ENCODE measurements at regions not wholly inside any gene's neighbourhood (a gene's known extent, or its start where the extent isn't known, plus 50 kb on each side); places are given as distances from the start of the nearest gene placed in this dataset.

- no peak for DNase-seq (ENCODE audit: low read depth in 2 of 2)
Measured at GRCh38 chrX:39596437-39596836, 501.3 kb downstream of the BCOR start.

DNA sequence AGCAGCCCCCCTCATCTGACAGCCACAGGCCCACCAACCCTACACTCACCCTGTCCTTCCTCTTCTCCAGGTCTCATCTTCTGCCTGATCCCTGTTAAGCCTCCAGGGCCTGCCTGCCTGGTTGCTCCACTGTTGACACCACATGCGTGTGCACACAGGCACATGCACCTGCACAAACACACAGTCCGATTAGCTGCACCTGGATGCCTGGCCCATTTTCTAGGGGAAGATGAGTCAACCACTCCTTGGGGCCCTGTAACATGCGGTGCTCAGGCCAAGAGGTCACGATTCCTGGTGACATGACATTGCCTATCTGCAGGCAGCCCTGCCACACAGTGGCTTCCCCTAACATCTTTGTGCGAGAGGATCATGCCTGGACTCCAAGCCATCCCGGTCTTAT, 498.4 kb downstream of the BCOR start:
- no peak for DNase-seq (ENCODE audit: low read depth in 2 of 2)

DNA sequence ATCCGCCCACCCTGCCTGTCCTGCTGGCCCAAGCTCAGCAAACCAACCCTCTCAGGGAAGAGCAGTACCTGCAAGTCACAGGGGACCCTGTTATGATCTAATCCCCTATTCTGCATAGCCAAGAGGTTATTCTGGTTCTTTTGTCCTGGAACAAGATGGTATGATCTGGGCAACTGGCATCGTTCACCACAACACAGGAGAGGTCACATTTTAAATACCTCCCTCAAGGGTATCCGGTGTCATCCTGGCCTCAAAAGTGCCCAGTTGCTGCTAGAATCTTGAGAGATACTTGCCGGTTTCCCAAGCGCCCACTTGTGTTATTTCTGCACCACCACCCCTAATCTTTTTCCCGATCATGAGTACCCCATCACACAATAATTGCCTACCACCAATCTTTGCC, 497.5 kb downstream of the BCOR start:
- no peak for DNase-seq (ENCODE audit: low read depth in 2 of 2)

DNA sequence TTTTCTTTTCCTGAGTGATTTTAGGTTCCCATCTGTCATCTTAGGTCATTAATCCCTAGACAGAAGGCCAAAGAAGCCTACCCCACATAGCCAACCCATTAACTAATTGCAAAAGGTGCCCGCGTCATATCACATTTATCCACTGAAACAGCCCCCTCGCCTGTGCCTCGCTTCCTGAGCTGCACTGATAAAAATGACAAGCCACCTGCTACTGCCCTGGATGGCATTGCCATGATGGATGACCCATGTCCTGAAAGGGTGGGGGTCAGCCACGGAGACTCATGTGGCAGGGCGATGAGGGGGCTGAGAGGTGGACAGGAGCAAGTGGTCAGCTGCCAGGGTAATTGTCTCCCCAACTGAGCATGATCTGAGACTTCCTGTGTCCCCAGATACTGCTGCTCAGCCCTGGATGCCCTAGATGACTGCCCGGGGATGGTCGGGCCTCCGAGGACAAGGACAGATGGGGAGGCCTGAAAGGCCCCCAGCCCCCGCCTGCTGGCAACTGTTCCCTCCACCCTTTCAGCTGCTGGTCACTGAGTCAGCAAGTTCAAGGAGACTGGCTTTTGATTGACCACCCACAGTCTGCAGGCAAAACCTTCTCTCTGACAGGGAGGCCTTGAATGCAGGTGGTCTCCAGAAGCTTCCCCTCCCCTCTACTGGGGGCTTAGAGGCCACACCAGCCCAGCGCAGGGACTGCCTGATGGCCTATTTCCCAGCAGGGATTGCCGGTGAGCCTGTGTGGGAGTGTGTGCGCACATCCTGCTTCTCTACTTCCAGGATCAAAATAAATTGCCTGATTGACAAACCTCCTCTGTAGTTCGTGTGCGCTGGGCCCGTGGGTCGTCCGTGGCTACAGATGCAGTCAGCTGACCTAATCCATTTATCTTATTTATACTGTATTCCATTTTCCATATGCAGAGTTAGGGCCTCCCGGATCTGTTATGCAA, 496.3 kb downstream of the BCOR start:
- DNase-seq (ENCODE audit: low read depth in 2 of 2) = no peak

DNA sequence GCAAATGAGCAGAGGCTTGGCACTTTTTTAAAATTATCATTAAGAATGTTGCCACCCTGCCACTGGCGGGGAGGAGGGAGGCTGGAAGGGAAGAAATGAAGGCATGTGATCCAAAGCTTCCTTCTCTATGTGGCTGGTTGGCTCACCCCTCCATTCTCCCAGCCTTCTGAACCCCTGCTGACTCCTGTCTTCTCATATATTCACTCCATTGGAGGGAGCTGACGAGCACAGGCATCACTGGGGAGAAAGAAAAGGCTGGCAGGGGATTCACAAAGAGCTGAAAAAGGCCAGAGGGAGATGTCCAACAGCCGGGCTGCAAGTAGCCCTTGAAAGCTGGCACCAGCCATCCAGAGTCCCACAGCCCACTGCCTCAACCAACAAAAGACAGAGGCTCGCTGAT, 495.6 kb downstream of the BCOR start:
- no peak for DNase-seq (ENCODE audit: low read depth in 2 of 2)

DNA sequence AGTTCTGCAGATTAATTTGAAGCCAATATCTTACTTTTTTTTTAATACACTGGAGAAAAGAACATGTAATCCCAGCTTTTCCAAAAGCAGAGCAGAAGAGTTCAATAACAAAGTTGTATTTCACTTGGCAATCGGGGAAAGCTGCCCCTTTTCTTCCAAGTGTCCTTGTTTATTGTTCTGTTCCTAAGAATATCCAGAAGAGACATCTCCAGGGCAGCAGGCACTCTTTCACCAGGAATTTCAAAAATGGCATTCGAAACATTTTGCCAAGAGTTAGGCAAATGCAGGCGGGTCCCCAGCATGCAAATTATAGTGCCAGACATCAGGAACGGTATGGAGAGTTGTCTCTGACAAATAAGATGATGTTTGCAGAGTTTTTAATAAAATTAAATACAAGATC, 494.5 kb downstream of the BCOR start:
- no peak for DNase-seq (ENCODE audit: low read depth in 2 of 2)

- DNase-seq (ENCODE audit: low read depth in 2 of 2) = no peak
Measured at GRCh38 chrX:39605183-39605582, 492.6 kb downstream of the BCOR start.

DNA sequence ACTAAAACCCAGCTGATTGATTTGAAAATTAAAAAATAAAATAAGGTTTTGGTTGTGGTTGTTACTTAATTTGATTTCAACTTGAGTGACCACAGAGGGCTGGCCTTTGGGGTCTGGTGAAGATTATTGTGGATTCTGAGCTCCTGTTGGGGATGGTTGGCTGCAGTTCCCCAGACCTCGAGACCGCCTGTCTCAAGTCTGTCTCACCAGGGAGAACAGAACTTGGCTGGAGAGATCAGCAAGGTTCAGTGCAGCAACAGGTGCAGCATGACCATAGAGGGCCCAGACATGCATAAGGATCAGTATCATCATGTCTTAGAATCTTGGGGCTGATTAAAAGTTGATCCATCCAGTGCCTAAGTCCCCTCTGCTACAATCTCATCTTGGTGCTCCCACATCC, 491.9 kb downstream of the BCOR start:
- DNase-seq (ENCODE audit: low read depth in 2 of 2) = no peak

- DNase-seq (ENCODE audit: low read depth in 2 of 2) = no peak
Measured at GRCh38 chrX:39609941-39610340, 487.8 kb downstream of the BCOR start.

DNA sequence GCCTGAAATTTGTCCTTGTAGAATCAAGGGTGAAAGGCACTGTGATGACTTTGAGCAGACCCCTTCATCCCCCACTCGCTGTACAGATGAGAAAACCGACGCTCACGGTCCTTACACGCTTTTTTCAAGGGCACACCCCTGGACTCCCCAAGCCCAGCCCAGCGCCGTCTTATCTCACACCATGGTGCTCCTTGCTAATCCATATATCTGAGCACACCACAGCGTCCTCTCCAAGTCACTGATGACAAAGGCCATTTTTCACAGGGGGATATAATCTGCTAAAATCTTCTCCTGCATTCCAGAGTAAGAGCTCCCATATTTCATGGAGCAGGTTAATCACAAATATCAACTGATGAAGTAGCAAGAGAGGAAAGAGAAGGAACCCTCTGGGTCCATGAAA, 486.3 kb downstream of the BCOR start:
- DNase-seq (ENCODE audit: low read depth in 2 of 2) = no peak

- DNase-seq (ENCODE audit: low read depth in 2 of 2) = no peak
Measured at GRCh38 chrX:39613482-39613995, 484.2 kb downstream of the BCOR start.

DNA sequence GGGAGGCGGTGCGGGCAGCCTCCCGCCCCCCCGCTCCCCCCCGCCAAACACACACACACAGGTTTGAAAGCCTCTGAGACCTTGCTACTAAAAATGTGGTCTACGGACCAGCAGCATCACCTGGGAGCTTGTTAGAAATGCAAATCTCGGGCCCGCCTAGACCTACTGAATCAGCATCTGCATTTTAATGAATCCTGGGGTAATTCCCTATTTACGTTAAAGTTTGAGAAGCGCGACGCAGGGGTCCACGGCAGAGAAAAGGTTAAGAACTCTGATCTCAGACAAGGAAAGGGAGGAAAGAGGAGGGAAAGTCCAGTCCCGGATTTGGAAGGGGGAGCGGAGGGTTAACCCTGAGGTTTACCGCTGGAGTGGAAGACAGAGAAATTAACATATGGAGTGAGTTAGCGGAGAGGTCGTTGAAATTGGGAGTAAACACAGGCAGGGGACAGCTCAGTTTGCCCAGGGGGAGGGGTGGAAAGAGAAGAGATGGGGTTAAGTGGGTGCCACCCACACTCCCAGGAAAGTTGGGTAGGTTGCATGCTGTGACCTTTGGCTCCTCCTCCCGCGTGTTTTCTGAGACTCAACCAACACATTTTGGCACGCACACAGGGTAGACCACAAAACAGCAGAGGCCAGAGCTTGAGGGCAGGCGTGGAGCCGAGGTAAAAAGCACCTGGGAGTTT, 483.6 kb downstream of the BCOR start:
- DNase-seq (ENCODE audit: low read depth in 2 of 2) = no peak

GRCh38 chrX:39614680-39614998, 483.1 kb downstream of the BCOR start:
- DNase-seq (ENCODE audit: low read depth in 2 of 2) = no peak

GRCh38 chrX:39616098-39616729, 481.5 kb downstream of the BCOR start:
- DNase-seq (ENCODE audit: low read depth in 2 of 2) = no peak

DNA sequence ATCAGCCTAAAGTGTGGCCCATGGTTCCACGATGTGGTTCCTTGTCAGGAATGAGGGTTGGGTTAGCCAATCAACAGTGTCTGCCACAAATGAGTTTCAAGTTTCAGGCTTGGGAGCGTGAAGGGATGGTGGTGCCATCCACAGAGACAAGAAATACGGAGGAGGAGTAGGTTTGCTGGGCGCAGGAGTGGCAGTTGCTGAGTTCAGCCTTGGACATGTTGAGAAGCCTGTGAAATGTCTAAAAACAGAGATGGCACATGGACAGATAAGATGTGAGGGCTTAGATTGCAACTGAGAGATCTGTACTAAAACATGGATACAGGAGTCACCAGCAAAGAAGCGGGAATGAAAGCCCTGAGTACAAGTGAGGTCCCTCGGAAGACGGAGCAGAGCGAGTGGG, 481.0 kb downstream of the BCOR start:
- DNase-seq (ENCODE audit: low read depth in 2 of 2) = no peak

GRCh38 chrX:39618178-39618577, 479.6 kb downstream of the BCOR start:
- DNase-seq (ENCODE audit: low read depth in 2 of 2) = no peak

GRCh38 chrX:39619182-39620009, 478.4 kb downstream of the BCOR start:
- DNase-seq (ENCODE audit: low read depth in 2 of 2) = no peak

DNA sequence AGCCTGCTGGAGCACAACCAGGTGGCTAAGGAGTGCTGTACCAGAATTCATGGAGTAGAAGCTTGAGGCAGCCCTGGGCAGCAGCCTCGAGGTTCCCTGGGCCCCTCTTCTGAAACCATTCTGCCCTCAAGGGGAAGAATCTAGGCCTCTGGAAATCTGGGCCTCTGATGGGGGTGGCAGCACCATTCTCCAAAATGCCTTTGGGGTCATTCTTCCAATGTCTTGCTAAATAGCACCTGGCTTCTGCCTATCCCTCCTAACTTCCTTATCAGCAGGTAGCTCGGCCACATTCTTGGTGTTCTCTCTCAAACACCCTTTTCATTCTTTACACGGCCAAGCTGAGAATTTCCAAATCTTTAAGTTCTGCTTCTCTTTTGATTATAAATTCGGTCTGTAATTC, 473.6 kb downstream of the BCOR start:
- DNase-seq (ENCODE audit: low read depth in 2 of 2) = no peak

- no peak for DNase-seq (ENCODE audit: low read depth in 2 of 2)
Measured at GRCh38 chrX:39625810-39626209, 471.9 kb downstream of the BCOR start.

DNA sequence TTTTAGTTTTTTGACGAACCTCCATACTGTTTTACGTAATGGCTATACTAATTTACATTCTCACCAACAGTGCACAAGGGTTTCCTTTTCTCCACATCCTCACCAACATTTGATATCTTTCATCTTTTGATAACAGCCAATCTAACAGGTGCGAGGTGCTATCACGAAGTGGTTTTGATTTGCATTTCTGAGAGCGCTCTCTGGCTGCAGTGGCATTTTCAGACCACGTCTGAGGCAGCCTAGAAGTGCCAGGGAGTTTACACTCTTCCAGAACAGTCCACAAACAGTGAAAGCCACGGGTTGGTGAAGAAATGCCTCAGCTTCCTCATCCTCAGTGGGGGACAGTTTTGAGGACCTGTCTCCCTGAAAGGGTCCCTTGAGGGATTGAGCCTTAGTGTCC, 471.0 kb downstream of the BCOR start:
- no peak for DNase-seq (ENCODE audit: low read depth in 2 of 2)

- DNase-seq (ENCODE audit: low read depth in 2 of 2) = no peak
Measured at GRCh38 chrX:39627257-39627656, 470.5 kb downstream of the BCOR start.

DNA sequence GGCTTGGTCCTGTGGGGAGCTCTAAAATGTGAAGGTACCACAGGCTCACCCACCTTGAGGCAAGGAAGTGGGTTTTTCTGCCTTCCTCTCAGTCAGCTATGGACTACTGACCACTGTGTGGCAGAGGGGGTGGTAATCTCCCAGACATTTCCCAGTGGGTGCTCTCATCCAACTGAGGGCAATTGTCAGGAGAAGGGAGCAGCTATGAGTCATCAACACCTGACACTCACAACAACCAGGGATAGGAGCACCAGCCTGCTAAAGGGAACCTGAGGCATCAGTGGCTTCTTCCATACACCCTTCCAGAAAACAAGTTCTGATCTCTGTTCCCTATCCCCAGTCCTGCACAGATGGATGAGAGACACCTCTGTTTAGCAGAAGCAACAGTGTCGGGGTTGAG, 468.8 kb downstream of the BCOR start:
- DNase-seq (ENCODE audit: low read depth in 2 of 2) = no peak

All from fibroblast of skin of left quadriceps (primary cell).